NOMO-1 treated with DMSO at 0.1 percent for 48 hours (cell line): ENCODE measurements at regions not wholly inside any gene's neighbourhood (a gene's known extent, or its start where the extent isn't known, plus 50 kb on each side); places are given as distances from the start of the nearest gene placed in this dataset.
"Not testable (repeated sequence)": the region's sequence is repeated elsewhere in the genome, so short reads cannot be mapped to it uniquely, and the experiment has no call there.

Source experiments
- DNase-seq: peaks from one replicate; lab custom pipeline; 2025; ENCODE audit not compliant: unreplicated experiment; lab: John Stamatoyannopoulos, UW

- DNase-seq = no peak
Measured at GRCh38 chr5:74535926-74536325, 104.6 kb downstream of the ENC1 start.

GRCh38 chr5:74534397-74535129 is 106.0 kb downstream of the ENC1 start:
- DNase-seq = no peak

GRCh38 chr5:74530326-74531050 is 110.0 kb downstream of the ENC1 start:
- no peak for DNase-seq

GRCh38 chr5:74529101-74529500 is 111.4 kb downstream of the ENC1 start:
- DNase-seq = no peak

GRCh38 chr5:74526111-74526510 is 114.4 kb downstream of the ENC1 start:
- DNase-seq = no peak

GRCh38 chr5:74524767-74525166 is 115.8 kb downstream of the ENC1 start:
- not testable (repeated sequence) for DNase-seq

- not testable (repeated sequence) for DNase-seq
Measured at GRCh38 chr5:74523698-74524097, 116.8 kb downstream of the ENC1 start.

GRCh38 chr5:74522838-74523237 is 117.7 kb downstream of the ENC1 start:
- DNase-seq = not testable (repeated sequence)

GRCh38 chr5:74521401-74521800 is 119.1 kb downstream of the ENC1 start:
- no peak for DNase-seq

GRCh38 chr5:74519679-74520078 is 120.8 kb downstream of the ENC1 start:
- no peak for DNase-seq

GRCh38 chr5:74519161-74519571 is 121.4 kb downstream of the ENC1 start:
- no peak for DNase-seq

GRCh38 chr5:74517700-74518099 is 122.8 kb downstream of the ENC1 start:
- DNase-seq = no peak

GRCh38 chr5:74516211-74516636 is 124.3 kb downstream of the ENC1 start:
- DNase-seq = no peak

- DNase-seq = no peak
Measured at GRCh38 chr5:74514888-74515551, 125.5 kb downstream of the ENC1 start.

- not testable (repeated sequence) for DNase-seq
Measured at GRCh38 chr5:74511770-74512169, 128.8 kb downstream of the ENC1 start.

GRCh38 chr5:74510476-74511075 is 130.0 kb downstream of the ENC1 start:
- DNase-seq = no peak

GRCh38 chr5:74507370-74508005 is 133.0 kb downstream of the ENC1 start:
- DNase-seq = no peak

- DNase-seq = no peak
Measured at GRCh38 chr5:74506119-74506518, 134.4 kb downstream of the ENC1 start.

- no peak for DNase-seq
Measured at GRCh38 chr5:74504463-74504862, 136.1 kb downstream of the ENC1 start.

- no peak for DNase-seq
Measured at GRCh38 chr5:74502479-74502950, 138.0 kb downstream of the ENC1 start.
